CD14-positive monocyte (primary cell): ENCODE measurements at regions not wholly inside any gene's neighbourhood (a gene's known extent, or its start where the extent isn't known, plus 50 kb on each side); places are given as distances from the start of the nearest gene placed in this dataset.

ENCODE experiments used
- DNase-seq, 3 donors: peaks; one replicate each; pipeline ENCODE4 v3.0.0-alpha.2; 2011 to 2022
- H2AFZ ChIP-seq: 2 replicates; pipeline ENCODE4 v1.6.0; 2012; ENCODE audit warnings: mild to moderate bottlenecking, low read depth, low read length, inconsistent platforms; ENCODE audit not compliant: insufficient read depth, poor library complexity, severe bottlenecking
- H3K27ac ChIP-seq, 2 donors: 1 replicate in 1 of 2; 2 replicates in 1 of 2; pipeline ENCODE4 v1.5.1; 2012 to 2013; ENCODE audit warnings: low read length in 2 of 2, control low read depth in 1 of 2, inconsistent platforms in 1 of 2, low read depth in 1 of 2, mild to moderate bottlenecking in 1 of 2
- H3K27me3 ChIP-seq, 2 donors: one replicate each; pipeline versions ENCODE4 v1.6.0 to v1.6.1; 2011 to 2013; ENCODE audit warnings: low read length in 2 of 2; ENCODE audit not compliant: control insufficient read depth in 2 of 2, insufficient read depth in 2 of 2
- H3K36me3 ChIP-seq, 2 donors: replicated peaks in 1 of 2; 1 replicate in 1 of 2; 2 replicates in 1 of 2; pipeline versions ENCODE4 v1.5.1 to v1.6.1; 2012 to 2013; ENCODE audit warnings: low read length in 2 of 2, control low read depth in 1 of 2, inconsistent platforms in 1 of 2, mild to moderate bottlenecking in 1 of 2; ENCODE audit not compliant: insufficient read depth in 2 of 2, control insufficient read depth in 1 of 2
- H3K4me1 ChIP-seq, 2 donors: 1 replicate in 1 of 2; 2 replicates in 1 of 2; pipeline versions ENCODE4 v1.5.1 to v1.6.1; 2012 to 2013; ENCODE audit warnings: low read length in 2 of 2, control low read depth in 1 of 2, inconsistent platforms in 1 of 2, mild to moderate bottlenecking in 1 of 2, moderate library complexity in 1 of 2; ENCODE audit not compliant: insufficient read depth in 2 of 2, control insufficient read depth in 1 of 2
- H3K4me2 ChIP-seq: replicated peaks from 2 replicates; pipeline ENCODE3; 2012; ENCODE audit warnings: low read length, moderate library complexity, mild to moderate bottlenecking; ENCODE audit not compliant: poor library complexity, severe bottlenecking; ENCODE audit errors: extremely low read depth
- H3K4me3 ChIP-seq, 3 experiments: fragments of 200-600 bp in 1 of 3; sonication (generic) in 1 of 3; replicated peaks in 1 of 3; 1 replicate in 2 of 3; 2 replicates in 1 of 3; pipeline ENCODE4 v1.5.1; 2011 to 2013; ENCODE audit warnings: low read length in 3 of 3, mild to moderate bottlenecking in 3 of 3, control low read depth in 2 of 3, low read depth in 2 of 3, inconsistent platforms in 1 of 3, moderate library complexity in 1 of 3
- H3K79me2 ChIP-seq: 2 replicates; pipeline ENCODE4 v1.6.0; 2012; ENCODE audit warnings: mild to moderate bottlenecking, control low read depth, inconsistent platforms, low read length, moderate library complexity; ENCODE audit not compliant: insufficient read depth
- H3K9ac ChIP-seq: 2 replicates; pipeline ENCODE4 v1.6.0; 2017; ENCODE audit warnings: low read length, mild to moderate bottlenecking; ENCODE audit not compliant: insufficient read depth, poor library complexity, severe bottlenecking
- H3K9me3 ChIP-seq, 2 donors: replicated peaks in 1 of 2; 1 replicate in 1 of 2; 2 replicates in 1 of 2; pipeline versions ENCODE4 v1.5.1 to v1.6.1; 2012 to 2013; ENCODE audit warnings: low read length in 2 of 2, control low read depth in 1 of 2; ENCODE audit not compliant: control insufficient read depth in 1 of 2, insufficient read depth in 1 of 2
- H4K20me1 ChIP-seq: 2 replicates; pipeline ENCODE4 v1.6.0; 2012; ENCODE audit warnings: mild to moderate bottlenecking, low read length, control low read depth, moderate library complexity; ENCODE audit not compliant: insufficient read depth
- H3K27ac Mint-ChIP-seq, 7 donors: one replicate each; pipeline ENCODE4 v1.8.0; 2020; ENCODE audit warnings: mild to moderate bottlenecking in 7 of 7, mixed read lengths in 7 of 7, moderate library complexity in 6 of 7, inconsistent platforms in 2 of 7
- H3K27me3 Mint-ChIP-seq, 3 donors: one replicate each; pipeline ENCODE4 v1.8.0; 2021 to 2022; ENCODE audit warnings: low read depth in 3 of 3, mild to moderate bottlenecking in 3 of 3, mixed read lengths in 3 of 3, moderate library complexity in 3 of 3, inconsistent platforms in 1 of 3
- H3K36me3 Mint-ChIP-seq, 2 donors: one replicate each; pipeline ENCODE4 v1.8.0; 2020; ENCODE audit warnings: mixed read lengths in 2 of 2, inconsistent platforms in 1 of 2, mild to moderate bottlenecking in 1 of 2
- H3K4me1 Mint-ChIP-seq: one replicate; pipeline ENCODE4 v1.8.0; 2020; ENCODE audit warnings: mild to moderate bottlenecking, mixed read lengths
- H3K4me3 Mint-ChIP-seq, 2 donors: one replicate each; pipeline ENCODE4 v1.8.0; 2020; ENCODE audit warnings: mild to moderate bottlenecking in 2 of 2, mixed read lengths in 2 of 2, moderate library complexity in 1 of 2
- H3K9me3 Mint-ChIP-seq, 7 donors: one replicate each; pipeline ENCODE4 v1.8.0; 2020 to 2022; ENCODE audit warnings: mixed read lengths in 7 of 7, mild to moderate bottlenecking in 6 of 7, moderate library complexity in 6 of 7, inconsistent platforms in 2 of 7
- CTCF ChIP-seq: fragments of 200-600 bp; IDR thresholded peaks from one replicate; pipeline ENCODE4 v1.8.0; 2022; ENCODE audit warnings: antibody characterized with exemption, mild to moderate bottlenecking
- WGBS: methylation state at CpG from one replicate; pipeline ENCODE4 v1.1.5; 2013; ENCODE audit warnings: missing lambda C conversion rate; ENCODE audit not compliant: insufficient coverage; 5-methylcytosine and 5-hydroxymethylcytosine counted together
- intact Hi-C, 2 donors: fragments of 100-400 bp; cut with micrococcal nuclease; formaldehyde crosslinking; loops; one replicate each; pipeline versions ENCODE4 v1.15.0 to v1.15.1; 2023

GRCh38 chr10:130382031-130382430 lies 245.8 kb downstream of the GLRX3 start:
- no peaks in the 10 kb centered on the region for H3K4me1 Mint-ChIP-seq
- no peak overlapping the region for H3K4me3 Mint-ChIP-seq
- H3K79me2 ChIP-seq, result no peaks in the 10 kb centered on the region
- peaks cover 3 to 45% of the 10 kb centered on the region in 2 donors for H3K9me3 ChIP-seq
- 94% methylated on average over 6 of the region's 7 CpGs for WGBS
- no peak overlapping the region for H3K4me2 ChIP-seq
- H3K36me3 ChIP-seq, result no peaks in the 10 kb centered on the region
- no peaks in the 10 kb centered on the region for H3K36me3 Mint-ChIP-seq
- TF ChIP-seq CTCF, result no peak
- no peaks in the 10 kb centered on the region for H4K20me1 ChIP-seq
- no peak overlapping the region for H3K9ac ChIP-seq
- H3K27me3 Mint-ChIP-seq, result peaks cover 0 to 3% (median 1%) of the 10 kb centered on the region in 3 donors
- DNase-seq, result no peak
- H3K27ac Mint-ChIP-seq, result no peak overlapping the region
- intact Hi-C loops, result no loop called here
- no peaks in the 10 kb centered on the region for H3K4me1 ChIP-seq
- H2AFZ ChIP-seq, result no peak overlapping the region
- peaks cover 8 to 32% (median 17%) of the 10 kb centered on the region in 7 donors for H3K9me3 Mint-ChIP-seq
- H3K27ac ChIP-seq, result no peak overlapping the region
- no peak overlapping the region for H3K4me3 ChIP-seq
- H3K27me3 ChIP-seq, result no peaks in the 10 kb centered on the region

GRCh38 chr10:130387936-130388580 lies 251.9 kb downstream of the GLRX3 start:
- Histone ChIP-seq H2AFZ (no peak overlapping the region), H3K36me3 (no peaks in the 10 kb centered on the region), H3K27me3 (no peaks in the 10 kb centered on the region), H3K4me2 (no peak overlapping the region), H4K20me1 (no peaks in the 10 kb centered on the region), H3K27ac (no peak overlapping the region), H3K9me3 (peaks cover 8 to 39% of the 10 kb centered on the region in 2 donors), H3K9ac (no peak overlapping the region), H3K4me1 (no peaks in the 10 kb centered on the region), H3K79me2 (no peaks in the 10 kb centered on the region), H3K4me3 (no peak overlapping the region)
- intact Hi-C loops, result no loop called here
- Mint-ChIP-seq H3K27ac (no peak overlapping the region), H3K36me3 (no peaks in the 10 kb centered on the region), H3K27me3 (no peaks in the 10 kb centered on the region), H3K9me3 (peaks cover 22 to 41% (median 24%) of the 10 kb centered on the region in 7 donors), H3K4me1 (no peaks in the 10 kb centered on the region), H3K4me3 (no peak overlapping the region)
- DNase-seq, result no peak
- 92% methylated on average over 8 of the region's 11 CpGs for WGBS
- TF ChIP-seq CTCF, result no peak
